ENCODE measurements at regions not wholly inside any gene's neighbourhood (a gene's known extent, or its start where the extent isn't known, plus 50 kb on each side); places are given as distances from the start of the nearest gene placed in this dataset.

DNA sequence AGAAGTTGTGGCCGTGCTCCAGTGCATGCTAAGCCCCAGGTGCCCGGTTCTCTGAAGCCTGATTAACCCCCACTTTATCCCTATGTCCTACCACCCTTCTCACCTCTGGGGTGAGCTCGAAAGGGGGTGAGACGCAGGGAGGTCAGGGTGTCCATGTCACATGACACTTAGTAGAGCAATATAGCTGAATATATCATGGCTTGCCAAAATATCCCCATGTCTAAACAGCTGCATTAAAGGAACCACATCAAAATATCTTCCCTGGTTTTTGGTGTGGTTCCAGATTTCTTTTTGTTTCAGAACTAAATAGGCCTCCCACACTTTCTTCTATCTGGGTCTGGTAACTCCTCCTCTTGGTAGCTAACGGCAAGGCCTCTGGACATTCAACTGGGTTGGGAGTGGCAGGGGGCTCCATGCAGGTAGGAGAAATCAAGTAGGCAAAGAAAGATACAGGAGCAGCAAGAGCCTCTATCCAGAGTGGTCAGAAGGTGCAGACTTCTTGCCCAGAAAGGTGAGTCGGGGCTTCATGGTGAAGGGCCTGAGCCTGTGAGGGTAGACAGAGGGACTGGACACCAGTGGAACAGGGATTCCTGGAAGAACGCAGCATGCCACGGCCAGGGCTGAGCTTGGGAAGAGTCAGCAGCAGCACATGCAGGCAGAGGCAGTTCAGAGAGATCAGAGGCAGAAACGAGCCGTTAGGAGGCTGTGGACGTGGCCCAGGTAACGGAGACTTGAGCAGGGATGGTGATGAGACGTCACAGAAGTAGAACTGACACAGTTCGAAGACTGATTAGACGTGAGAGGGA, 202.8 kb upstream of the DIO3 start:
- TF ChIP-seq, protein P1, sequence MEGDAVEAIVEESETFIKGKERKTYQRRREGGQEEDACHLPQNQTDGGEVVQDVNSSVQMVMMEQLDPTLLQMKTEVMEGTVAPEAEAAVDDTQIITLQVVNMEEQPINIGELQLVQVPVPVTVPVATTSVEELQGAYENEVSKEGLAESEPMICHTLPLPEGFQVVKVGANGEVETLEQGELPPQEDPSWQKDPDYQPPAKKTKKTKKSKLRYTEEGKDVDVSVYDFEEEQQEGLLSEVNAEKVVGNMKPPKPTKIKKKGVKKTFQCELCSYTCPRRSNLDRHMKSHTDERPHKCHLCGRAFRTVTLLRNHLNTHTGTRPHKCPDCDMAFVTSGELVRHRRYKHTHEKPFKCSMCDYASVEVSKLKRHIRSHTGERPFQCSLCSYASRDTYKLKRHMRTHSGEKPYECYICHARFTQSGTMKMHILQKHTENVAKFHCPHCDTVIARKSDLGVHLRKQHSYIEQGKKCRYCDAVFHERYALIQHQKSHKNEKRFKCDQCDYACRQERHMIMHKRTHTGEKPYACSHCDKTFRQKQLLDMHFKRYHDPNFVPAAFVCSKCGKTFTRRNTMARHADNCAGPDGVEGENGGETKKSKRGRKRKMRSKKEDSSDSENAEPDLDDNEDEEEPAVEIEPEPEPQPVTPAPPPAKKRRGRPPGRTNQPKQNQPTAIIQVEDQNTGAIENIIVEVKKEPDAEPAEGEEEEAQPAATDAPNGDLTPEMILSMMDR (IDR thresholded peaks at IDR 0.05; ENCODE audit: low read depth, low read length): no peak
- DNase-seq (ENCODE audit: low read depth, low spot score): no peak
- no peak overlapping the region for H3K4me3 ChIP-seq (ENCODE audit: low read depth, low read length)
- in situ Hi-C loops (cut with HindIII; ENCODE audit: low sequenced_read_pairs): no loop called here

DNA sequence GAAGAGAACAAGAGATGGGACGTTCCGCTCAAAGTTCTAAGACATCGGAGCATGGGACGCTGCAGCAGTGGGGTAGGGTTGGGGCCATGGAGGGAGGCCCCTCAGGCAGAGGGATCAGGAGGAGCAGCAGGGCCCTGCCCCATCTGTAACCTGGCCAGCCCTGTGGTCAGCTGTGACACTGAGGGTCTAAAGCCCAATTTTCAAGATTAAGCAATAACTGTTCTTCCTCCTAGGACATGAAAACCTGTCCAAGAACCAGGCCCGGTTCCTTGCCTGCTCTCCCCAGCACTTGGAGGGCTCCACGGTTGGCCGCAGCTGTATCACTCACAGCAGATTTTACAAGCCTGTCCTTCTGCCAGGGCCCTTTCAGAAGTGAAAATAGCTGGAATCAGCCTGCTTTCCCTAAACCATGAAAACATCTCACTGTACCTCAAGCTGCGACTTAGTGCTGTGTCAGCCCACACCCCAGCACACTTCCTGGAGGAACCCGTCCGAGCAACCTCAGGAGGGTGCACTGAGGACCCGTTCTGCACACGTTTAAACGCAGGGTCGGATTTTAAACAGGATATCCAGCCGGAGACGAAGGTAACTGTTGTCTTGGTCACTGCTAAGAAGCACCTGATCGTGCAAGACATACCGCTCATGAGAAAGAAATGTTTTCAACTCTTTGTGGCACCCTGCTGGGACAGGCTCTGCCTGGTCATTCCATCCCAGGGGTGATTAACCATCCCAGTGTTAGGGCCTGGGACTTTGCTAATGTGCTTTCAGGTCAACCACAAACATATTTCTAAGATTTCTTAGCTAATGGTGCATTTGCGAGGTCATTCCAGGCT, 201.9 kb upstream of the DIO3 start:
- in situ Hi-C loops (cut with HindIII; ENCODE audit: low sequenced_read_pairs): no loop called here
- DNase-seq (ENCODE audit: low read depth, low spot score): peak; percentile 22
- TF ChIP-seq, protein P1 (IDR thresholded peaks at IDR 0.05; ENCODE audit: low read depth, low read length): no peak
- no peak overlapping the region for H3K4me3 ChIP-seq (ENCODE audit: low read depth, low read length)

DNA sequence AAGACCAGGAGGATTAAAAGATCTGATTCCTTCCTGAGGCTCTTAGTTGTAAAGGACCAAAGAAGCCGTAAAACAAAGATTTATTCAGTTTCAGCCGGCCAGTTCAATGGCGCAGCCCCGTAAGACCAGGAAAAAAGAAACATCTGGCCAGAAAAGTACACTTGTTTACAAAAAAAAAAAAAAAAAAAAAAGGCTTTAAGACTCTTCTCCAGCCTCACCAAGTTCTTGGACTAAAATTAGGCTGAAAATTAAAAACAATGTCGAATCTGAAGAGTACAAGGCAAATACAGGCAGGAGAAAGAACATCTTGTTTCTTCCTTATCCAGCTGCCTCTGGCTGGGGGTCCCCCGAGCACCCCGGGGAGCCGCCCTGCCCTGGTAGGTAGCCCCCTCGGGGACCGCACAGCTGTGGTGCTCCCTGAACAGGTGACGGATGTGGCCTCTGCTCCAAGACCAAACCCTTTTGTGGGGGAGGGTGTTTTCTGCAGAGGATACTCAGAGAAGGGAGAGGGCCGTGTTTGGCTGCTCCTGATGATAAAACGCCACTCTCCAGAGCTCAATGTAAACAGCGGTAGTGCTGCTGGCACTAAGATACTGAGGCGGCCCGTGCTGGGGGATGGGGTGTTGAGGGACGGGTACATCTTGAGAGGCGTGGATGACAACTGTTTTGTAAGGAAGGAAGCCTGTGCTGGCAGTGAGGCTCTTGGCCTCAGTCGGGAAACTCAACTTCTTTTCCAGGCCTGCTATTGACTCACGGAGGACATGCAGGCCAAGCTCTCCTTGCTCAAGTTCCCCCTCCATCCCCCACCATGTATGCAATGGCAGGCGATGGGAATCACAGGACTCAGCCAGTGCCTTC, 201.0 kb upstream of the DIO3 start:
- in situ Hi-C loops (cut with HindIII; ENCODE audit: low sequenced_read_pairs): no loop called here
- DNase-seq (ENCODE audit: low read depth, low spot score): no peak
- no peak overlapping the region for H3K4me3 ChIP-seq (ENCODE audit: low read depth, low read length)

DNA sequence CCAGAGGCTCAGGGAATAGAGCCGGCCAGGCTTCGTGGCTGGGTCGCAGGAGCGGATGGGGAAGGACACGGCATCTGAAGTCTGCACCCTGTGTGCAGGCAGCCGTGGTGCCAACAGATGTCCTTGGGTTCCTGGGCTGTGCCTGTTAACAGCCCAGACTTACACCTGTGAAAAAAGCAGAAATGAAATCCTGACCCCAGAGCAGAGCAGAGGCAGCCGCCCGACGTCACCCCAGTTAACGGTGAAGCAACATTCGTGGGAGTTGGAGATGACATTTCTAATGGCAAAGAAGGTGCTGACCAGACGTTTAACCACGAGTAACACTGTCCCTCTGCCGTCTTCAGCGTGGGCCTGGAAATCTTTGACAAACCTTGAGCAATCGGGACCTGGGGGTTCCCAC, 200.3 kb upstream of the DIO3 start:
- in situ Hi-C loops (cut with HindIII; ENCODE audit: low sequenced_read_pairs): no loop called here
- H3K4me3 ChIP-seq (ENCODE audit: low read depth, low read length): no peak overlapping the region
- DNase-seq (ENCODE audit: low read depth, low spot score): no peak
- TF ChIP-seq, protein P1 (IDR thresholded peaks at IDR 0.05; ENCODE audit: low read depth, low read length): no peak

More for the DNA sequence above, 201.0 kb upstream of the DIO3 start:
- TF ChIP-seq, protein P1 (IDR thresholded peaks at IDR 0.05; ENCODE audit: low read depth, low read length): no peak

DNA sequence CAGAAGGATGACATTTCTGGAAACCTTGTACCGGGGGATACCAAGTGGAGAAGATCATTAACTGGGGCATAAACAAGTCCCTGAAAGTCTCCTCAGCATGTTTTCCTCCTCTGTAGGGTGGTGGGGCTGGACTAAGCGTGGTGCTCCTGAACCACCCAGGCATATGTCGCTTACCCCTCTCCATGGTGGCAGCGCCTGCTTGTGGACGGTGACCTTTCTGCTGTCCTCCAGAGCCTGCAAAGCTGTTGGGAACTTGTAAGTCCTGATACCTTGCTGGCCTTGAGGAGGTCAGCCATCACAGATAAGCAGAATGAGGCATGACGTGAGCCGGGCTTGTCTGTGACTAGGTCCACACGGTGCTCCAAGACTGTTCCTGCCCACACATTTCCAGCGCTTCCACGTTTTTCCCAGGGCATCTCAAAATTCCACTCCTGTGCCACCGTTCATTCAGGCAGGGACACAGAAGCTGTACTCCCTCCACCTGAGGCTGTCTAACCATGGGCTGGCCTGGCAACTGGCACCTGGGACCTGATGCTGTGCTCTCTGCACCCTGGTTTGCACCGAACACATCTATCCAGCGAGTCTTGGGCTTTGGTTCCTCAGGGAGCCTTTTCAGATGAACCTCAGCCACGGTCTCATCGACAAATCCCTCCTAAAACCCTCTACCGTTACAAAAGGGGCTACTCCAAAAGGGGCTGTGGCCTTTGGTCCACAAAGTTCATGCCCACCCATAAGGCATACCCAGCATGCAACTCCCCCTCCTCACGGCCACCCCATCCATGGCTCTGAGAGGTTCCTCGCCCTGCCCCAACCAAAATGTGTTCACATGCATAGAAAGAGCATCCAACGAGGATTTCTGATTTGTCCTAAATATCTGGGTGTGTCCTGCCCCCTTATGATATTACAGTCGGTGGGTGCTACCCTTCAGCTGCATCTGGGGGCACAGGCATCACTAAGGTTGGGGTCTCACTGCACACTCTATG, 199.6 kb upstream of the DIO3 start:
- H3K4me3 ChIP-seq (ENCODE audit: low read depth, low read length): no peak overlapping the region
- TF ChIP-seq, protein P1 (IDR thresholded peaks at IDR 0.05; ENCODE audit: low read depth, low read length): no peak
- DNase-seq (ENCODE audit: low read depth, low spot score): no peak
- in situ Hi-C loops (cut with HindIII; ENCODE audit: low sequenced_read_pairs): no loop called here

Data from astrocyte of the spinal cord (primary cell).